Liver (tissue), 8 donors: ENCODE measurements at regions not wholly inside any gene's neighbourhood (a gene's known extent, or its start where the extent isn't known, plus 50 kb on each side); places are given as distances from the start of the nearest gene placed in this dataset.

Source experiments
- DNase-seq: peaks from one replicate; pipeline ENCODE4 v3.0.0-alpha.2; 2017; ENCODE audit warnings: low spot score
- H3K27ac ChIP-seq, 2 donors: one replicate each; pipeline ENCODE4 v1.7.0; 2013; ENCODE audit warnings: inconsistent platforms in 2 of 2, low read length in 2 of 2, control low read depth in 1 of 2, low read depth in 1 of 2, mild to moderate bottlenecking in 1 of 2
- H3K27me3 ChIP-seq, 4 donors: one replicate each; pipeline versions ENCODE4 v1.6.1 to v1.7.0; 2013; ENCODE audit warnings: low read length in 3 of 4, inconsistent platforms in 1 of 4, mild to moderate bottlenecking in 1 of 4, moderate library complexity in 1 of 4; ENCODE audit not compliant: control insufficient read depth in 4 of 4, insufficient read depth in 4 of 4
- H3K36me3 ChIP-seq, 4 donors: one replicate each; pipeline versions ENCODE4 v1.6.1 to v1.7.0; 2013; ENCODE audit warnings: low read length in 3 of 4, mild to moderate bottlenecking in 3 of 4, low read depth in 1 of 4, moderate library complexity in 1 of 4; ENCODE audit not compliant: control insufficient read depth in 4 of 4, insufficient read depth in 3 of 4
- H3K4me1 ChIP-seq, 4 donors: one replicate each; pipeline versions ENCODE4 v1.6.1 to v1.7.0; 2013; ENCODE audit warnings: low read length in 3 of 4, mild to moderate bottlenecking in 3 of 4, moderate library complexity in 1 of 4; ENCODE audit not compliant: control insufficient read depth in 4 of 4, insufficient read depth in 4 of 4
- H3K4me3 ChIP-seq, 3 donors: one replicate each; pipeline versions ENCODE4 v1.6.1 to v1.7.0; 2013; ENCODE audit warnings: low read length in 3 of 3, control low read depth in 1 of 3, low read depth in 1 of 3, mild to moderate bottlenecking in 1 of 3
- H3K9ac ChIP-seq, 2 donors: one replicate each; pipeline ENCODE4 v1.7.0; 2013; ENCODE audit warnings: low read length in 2 of 2, mild to moderate bottlenecking in 2 of 2, moderate library complexity in 2 of 2, control low read depth in 1 of 2, low read depth in 1 of 2
- H3K9me3 ChIP-seq, 4 donors: one replicate each; pipeline versions ENCODE4 v1.6.1 to v1.7.0; 2013; ENCODE audit warnings: low read length in 3 of 4; ENCODE audit not compliant: control insufficient read depth in 4 of 4
- ATF3 ChIP-seq: IDR thresholded peaks from 2 replicates; pipeline ENCODE4 v1.6.1; 2016; ENCODE audit warnings: antibody characterized with exemption
- CTCF ChIP-seq: fragments of 150-350 bp; IDR thresholded peaks from 2 replicates; pipeline ENCODE4 v1.5.1; 2017; ENCODE audit warnings: improper control_type of control experiment, low read depth, low read length; ENCODE audit not compliant: missing input control
- EGR1 ChIP-seq, 2 donors: IDR thresholded peaks; 2 replicates each; pipeline ENCODE4 v1.6.1; 2016 to 2018; ENCODE audit warnings: antibody characterized with exemption in 2 of 2, low read depth in 2 of 2
- FOXA1 ChIP-seq: IDR thresholded peaks from 2 replicates; pipeline ENCODE4 v1.6.1; 2016; ENCODE audit warnings: antibody characterized with exemption
- FOXA2 ChIP-seq: IDR thresholded peaks from 2 replicates; pipeline ENCODE4 v1.6.1; 2016; ENCODE audit warnings: antibody characterized with exemption
- GABPA ChIP-seq, 2 donors: IDR thresholded peaks in 1 of 2; conservative IDR thresholded peaks in 1 of 2; 2 replicates each; pipeline ENCODE4 v1.6.1; 2016; ENCODE audit warnings: antibody characterized with exemption in 2 of 2, mild to moderate bottlenecking in 1 of 2, moderate library complexity in 1 of 2
- HNF4A ChIP-seq, 2 donors: conservative IDR thresholded peaks; 2 replicates each; pipeline ENCODE4 v1.6.1; 2016; ENCODE audit warnings: antibody characterized with exemption in 2 of 2, mild to moderate bottlenecking in 2 of 2
- HNF4G ChIP-seq: IDR thresholded peaks from 2 replicates; pipeline ENCODE4 v1.6.1; 2016; ENCODE audit warnings: antibody characterized with exemption
- JUND ChIP-seq, 2 donors: IDR thresholded peaks; 2 replicates each; pipeline ENCODE4 v1.6.1; 2016; ENCODE audit warnings: antibody characterized with exemption in 2 of 2
- MAX ChIP-seq: IDR thresholded peaks from 2 replicates; pipeline ENCODE4 v1.6.1; 2016; ENCODE audit warnings: antibody characterized with exemption
- NR2F2 ChIP-seq: IDR thresholded peaks from 2 replicates; pipeline ENCODE4 v1.6.1; 2016; ENCODE audit warnings: antibody characterized with exemption
- RAD21 ChIP-seq, 2 donors: IDR thresholded peaks; 2 replicates each; pipeline ENCODE4 v1.6.1; 2016; ENCODE audit warnings: antibody characterized with exemption in 2 of 2, mild to moderate bottlenecking in 2 of 2
- REST ChIP-seq: IDR thresholded peaks from 2 replicates; pipeline ENCODE4 v1.6.1; 2016; ENCODE audit warnings: antibody characterized with exemption, mild to moderate bottlenecking
- RXRA ChIP-seq, 2 donors: IDR thresholded peaks; 2 replicates each; pipeline ENCODE4 v1.6.1; 2017 to 2018; ENCODE audit warnings: antibody characterized with exemption in 2 of 2, mild to moderate bottlenecking in 1 of 2
- SP1 ChIP-seq: IDR thresholded peaks from 2 replicates; pipeline ENCODE4 v1.6.1; 2018; ENCODE audit warnings: antibody characterized with exemption, mild to moderate bottlenecking
- TAF1 ChIP-seq: conservative IDR thresholded peaks from 2 replicates; pipeline ENCODE4 v1.6.1; 2016; ENCODE audit warnings: antibody characterized with exemption, mild to moderate bottlenecking
- YY1 ChIP-seq: IDR thresholded peaks from 2 replicates; pipeline ENCODE4 v1.6.1; 2016; ENCODE audit warnings: antibody characterized with exemption, mild to moderate bottlenecking
- ZBTB33 ChIP-seq: IDR thresholded peaks from 2 replicates; pipeline ENCODE4 v1.6.1; 2016; ENCODE audit warnings: antibody characterized with exemption
- WGBS: extraction: QIAGEN DNeasy Blood & Tissue Kit; methylation state at CpG from one replicate; pipeline ENCODE4 v1.1.7; 2013; 5-methylcytosine and 5-hydroxymethylcytosine counted together
- donor health status: healthy.
- donor health status: healthy.
- donor health status: healthy.
- donor health status: healthy.
- donor health status: healthy.

GRCh38 chr4:30836231-30836630 lies 116.1 kb downstream of the PCDH7 start:
- no peaks in the 10 kb centered on the region for H3K9me3 ChIP-seq
- 31% methylated on average over 1 of the region's 1 CpG for WGBS
- H3K27ac ChIP-seq, result no peak overlapping the region
- no peak overlapping the region for H3K4me3 ChIP-seq
- no peaks in the 10 kb centered on the region for H3K4me1 ChIP-seq
- no peak overlapping the region for H3K9ac ChIP-seq
- no peaks in the 10 kb centered on the region for H3K27me3 ChIP-seq
- DNase-seq, result no peak
- TF ChIP-seq ATF3 (no peak), MAX (no peak), RAD21 (IDR thresholded peaks at IDR 0.05) (no peak), HNF4G (no peak), FOXA1 (no peak), EGR1 (IDR thresholded peaks at IDR 0.05; ENCODE audit: low read depth in 2 of 2) (no peak), GABPA (IDR thresholded peaks at IDR 0.05 in 1 of 2, conservative IDR thresholded peaks at IDR 0.05 in 1 of 2) (no peak), REST (no peak), RXRA (IDR thresholded peaks at IDR 0.05) (no peak), HNF4A (conservative IDR thresholded peaks at IDR 0.05) (no peak), CTCF (no peak), YY1 (no peak), JUND (IDR thresholded peaks at IDR 0.05) (no peak), SP1 (no peak), FOXA2 (no peak), ZBTB33 (no peak), NR2F2 (no peak), TAF1 (no peak)
- no peaks in the 10 kb centered on the region for H3K36me3 ChIP-seq

- H3K9me3 ChIP-seq, result no peaks in the 10 kb centered on the region
- no peak overlapping the region for H3K9ac ChIP-seq
- no peaks in the 10 kb centered on the region for H3K36me3 ChIP-seq
- H3K4me3 ChIP-seq, result no peak overlapping the region
- H3K27me3 ChIP-seq, result no peaks in the 10 kb centered on the region
- 28% methylated on average over 2 of the region's 2 CpGs for WGBS
- no peaks in the 10 kb centered on the region for H3K4me1 ChIP-seq
- H3K27ac ChIP-seq, result no peak overlapping the region
- DNase-seq, result no peak
- no peak for TF ChIP-seq GABPA (IDR thresholded peaks at IDR 0.05 in 1 of 2, conservative IDR thresholded peaks at IDR 0.05 in 1 of 2)
- no peak for TF ChIP-seq JUND (IDR thresholded peaks at IDR 0.05)
- TF ChIP-seq RAD21 (IDR thresholded peaks at IDR 0.05), result no peak
- TF ChIP-seq SP1, result no peak
- TF ChIP-seq FOXA2, result no peak
- TF ChIP-seq EGR1 (IDR thresholded peaks at IDR 0.05; ENCODE audit: low read depth in 2 of 2), result no peak
- TF ChIP-seq NR2F2, result no peak
- TF ChIP-seq YY1, result no peak
- no peak for TF ChIP-seq REST
- no peak for TF ChIP-seq MAX
- TF ChIP-seq FOXA1, result no peak
- TF ChIP-seq TAF1, result no peak
- TF ChIP-seq ZBTB33, result no peak
These were observed 117.0 kb downstream of the PCDH7 start for GRCh38 chr4:30837131-30837539.
